ENCODE measurements at regions not wholly inside any gene's neighbourhood (a gene's known extent, or its start where the extent isn't known, plus 50 kb on each side); places are given as distances from the start of the nearest gene placed in this dataset.

- Histone ChIP-seq H3K27me3 (ENCODE audit: insufficient read depth, insufficient read length) (no peaks in the 10 kb centered on the region), H3K4me1 (ENCODE audit: insufficient read depth, insufficient read length) (no peaks in the 10 kb centered on the region), H3K36me3 (ENCODE audit: insufficient read depth, insufficient read length, low read length) (no peaks in the 10 kb centered on the region), H3K4me3 (ENCODE audit: insufficient read length, low read depth) (no peak overlapping the region), H3K9ac (ENCODE audit: insufficient read length, low read depth) (no peak overlapping the region), H3K9me3 (ENCODE audit: insufficient read depth, low read length) (no peaks in the 10 kb centered on the region)
- DNase-seq (ENCODE audit: low read depth, low spot score), result no peak
- TF ChIP-seq YY1 (IDR thresholded peaks at IDR 0.05; ENCODE audit: insufficient read depth, insufficient read length) (no peak), ZNF274 (IDR thresholded peaks at IDR 0.05; ENCODE audit: low read depth, low read length) (no peak), SUZ12 (IDR thresholded peaks at IDR 0.05; ENCODE audit: extremely low read depth, insufficient read depth, insufficient read length) (no peak)
These were observed 195.8 kb downstream of the RAP2A start for GRCh38 chr13:97629601-97630272.

- Histone ChIP-seq H3K4me1 (ENCODE audit: insufficient read depth, insufficient read length) (no peaks in the 10 kb centered on the region), H3K9me3 (ENCODE audit: insufficient read depth, low read length) (no peaks in the 10 kb centered on the region), H3K36me3 (ENCODE audit: insufficient read depth, insufficient read length, low read length) (no peaks in the 10 kb centered on the region), H3K4me3 (ENCODE audit: insufficient read length, low read depth) (no peak overlapping the region), H3K27me3 (ENCODE audit: insufficient read depth, insufficient read length) (no peaks in the 10 kb centered on the region), H3K9ac (ENCODE audit: insufficient read length, low read depth) (no peak overlapping the region)
- TF ChIP-seq YY1 (IDR thresholded peaks at IDR 0.05; ENCODE audit: insufficient read depth, insufficient read length), result no peak
- TF ChIP-seq SUZ12 (IDR thresholded peaks at IDR 0.05; ENCODE audit: extremely low read depth, insufficient read depth, insufficient read length), result no peak
- TF ChIP-seq ZNF274 (IDR thresholded peaks at IDR 0.05; ENCODE audit: low read depth, low read length), result no peak
- no peak for DNase-seq (ENCODE audit: low read depth, low spot score)
These were observed 196.8 kb downstream of the RAP2A start for GRCh38 chr13:97630725-97631124.

- Histone ChIP-seq H3K9ac (ENCODE audit: insufficient read length, low read depth) (no peak overlapping the region), H3K36me3 (ENCODE audit: insufficient read depth, insufficient read length, low read length) (no peaks in the 10 kb centered on the region), H3K27me3 (ENCODE audit: insufficient read depth, insufficient read length) (no peaks in the 10 kb centered on the region), H3K9me3 (ENCODE audit: insufficient read depth, low read length) (no peaks in the 10 kb centered on the region), H3K4me1 (ENCODE audit: insufficient read depth, insufficient read length) (no peaks in the 10 kb centered on the region), H3K4me3 (ENCODE audit: insufficient read length, low read depth) (no peak overlapping the region)
- no peak for DNase-seq (ENCODE audit: low read depth, low spot score)
- no peak for TF ChIP-seq SUZ12 (IDR thresholded peaks at IDR 0.05; ENCODE audit: extremely low read depth, insufficient read depth, insufficient read length)
- TF ChIP-seq ZNF274 (IDR thresholded peaks at IDR 0.05; ENCODE audit: low read depth, low read length), result no peak
- no peak for TF ChIP-seq YY1 (IDR thresholded peaks at IDR 0.05; ENCODE audit: insufficient read depth, insufficient read length)
These were observed 197.2 kb downstream of the RAP2A start for GRCh38 chr13:97631158-97631557.

- no peak overlapping the region for H3K9ac ChIP-seq (ENCODE audit: insufficient read length, low read depth)
- H3K27me3 ChIP-seq (ENCODE audit: insufficient read depth, insufficient read length), result no peaks in the 10 kb centered on the region
- H3K4me1 ChIP-seq (ENCODE audit: insufficient read depth, insufficient read length), result no peaks in the 10 kb centered on the region
- H3K4me3 ChIP-seq (ENCODE audit: insufficient read length, low read depth), result no peak overlapping the region
- no peaks in the 10 kb centered on the region for H3K9me3 ChIP-seq (ENCODE audit: insufficient read depth, low read length)
- H3K36me3 ChIP-seq (ENCODE audit: insufficient read depth, insufficient read length, low read length), result no peaks in the 10 kb centered on the region
- DNase-seq (ENCODE audit: low read depth, low spot score), result no peak
- TF ChIP-seq ZNF274 (IDR thresholded peaks at IDR 0.05; ENCODE audit: low read depth, low read length) (no peak), YY1 (IDR thresholded peaks at IDR 0.05; ENCODE audit: insufficient read depth, insufficient read length) (no peak), SUZ12 (IDR thresholded peaks at IDR 0.05; ENCODE audit: extremely low read depth, insufficient read depth, insufficient read length) (no peak)
These were observed 205.3 kb downstream of the RAP2A start for GRCh38 chr13:97639236-97639635.

GRCh38 chr13:97640268-97640667 is 206.3 kb downstream of the RAP2A start:
- Histone ChIP-seq H3K4me3 (ENCODE audit: insufficient read length, low read depth) (no peak overlapping the region), H3K36me3 (ENCODE audit: insufficient read depth, insufficient read length, low read length) (no peaks in the 10 kb centered on the region), H3K4me1 (ENCODE audit: insufficient read depth, insufficient read length) (no peaks in the 10 kb centered on the region), H3K9ac (ENCODE audit: insufficient read length, low read depth) (no peak overlapping the region), H3K9me3 (ENCODE audit: insufficient read depth, low read length) (no peaks in the 10 kb centered on the region), H3K27me3 (ENCODE audit: insufficient read depth, insufficient read length) (no peaks in the 10 kb centered on the region)
- DNase-seq (ENCODE audit: low read depth, low spot score), result no peak
- TF ChIP-seq ZNF274 (IDR thresholded peaks at IDR 0.05; ENCODE audit: low read depth, low read length) (no peak), YY1 (IDR thresholded peaks at IDR 0.05; ENCODE audit: insufficient read depth, insufficient read length) (no peak), SUZ12 (IDR thresholded peaks at IDR 0.05; ENCODE audit: extremely low read depth, insufficient read depth, insufficient read length) (no peak)

GRCh38 chr13:97648171-97648880 is 214.4 kb downstream of the RAP2A start:
- Histone ChIP-seq H3K9me3 (ENCODE audit: insufficient read depth, low read length) (no peaks in the 10 kb centered on the region), H3K9ac (ENCODE audit: insufficient read length, low read depth) (no peak overlapping the region), H3K4me3 (ENCODE audit: insufficient read length, low read depth) (no peak overlapping the region), H3K27me3 (ENCODE audit: insufficient read depth, insufficient read length) (no peaks in the 10 kb centered on the region), H3K36me3 (ENCODE audit: insufficient read depth, insufficient read length, low read length) (no peaks in the 10 kb centered on the region), H3K4me1 (ENCODE audit: insufficient read depth, insufficient read length) (no peaks in the 10 kb centered on the region)
- no peak for DNase-seq (ENCODE audit: low read depth, low spot score)
- TF ChIP-seq SUZ12 (IDR thresholded peaks at IDR 0.05; ENCODE audit: extremely low read depth, insufficient read depth, insufficient read length), result no peak
- TF ChIP-seq YY1 (IDR thresholded peaks at IDR 0.05; ENCODE audit: insufficient read depth, insufficient read length), result no peak
- no peak for TF ChIP-seq ZNF274 (IDR thresholded peaks at IDR 0.05; ENCODE audit: low read depth, low read length)

GRCh38 chr13:97648881-97649224 is 214.9 kb downstream of the RAP2A start:
- no peaks in the 10 kb centered on the region for H3K4me1 ChIP-seq (ENCODE audit: insufficient read depth, insufficient read length)
- H3K27me3 ChIP-seq (ENCODE audit: insufficient read depth, insufficient read length), result no peaks in the 10 kb centered on the region
- TF ChIP-seq ZNF274 (IDR thresholded peaks at IDR 0.05; ENCODE audit: low read depth, low read length), result no peak
- no peak for TF ChIP-seq YY1 (IDR thresholded peaks at IDR 0.05; ENCODE audit: insufficient read depth, insufficient read length)
- DNase-seq (ENCODE audit: low read depth, low spot score), result no peak
- no peak overlapping the region for H3K4me3 ChIP-seq (ENCODE audit: insufficient read length, low read depth)
- H3K9ac ChIP-seq (ENCODE audit: insufficient read length, low read depth), result no peak overlapping the region
- no peaks in the 10 kb centered on the region for H3K36me3 ChIP-seq (ENCODE audit: insufficient read depth, insufficient read length, low read length)
- H3K9me3 ChIP-seq (ENCODE audit: insufficient read depth, low read length), result no peaks in the 10 kb centered on the region

All from NT2/D1 (cell line).